A673 (cell line): ENCODE measurements at regions not wholly inside any gene's neighbourhood (a gene's known extent, or its start where the extent isn't known, plus 50 kb on each side); places are given as distances from the start of the nearest gene placed in this dataset.

Source experiments
- BruUV-seq: library from RNA; stranded (reverse); fragments of 400-500 nt; replicated peaks from 2 replicates; lab custom pipeline; 2021; lab: Mats Ljungman, UMichigan
- CTCF ChIA-PET: fragments of 300-600 bp; sonication (Branson Sonifier 250); formaldehyde crosslinking; loops from one replicate; lab custom pipeline; 2022; ENCODE audit warnings: antibody characterized with exemption; lab: Charles Lee
- POLR2A ChIA-PET: fragments of 300-600 bp; sonication (Branson Sonifier 250); formaldehyde crosslinking; loops from one replicate; lab custom pipeline; 2022; ENCODE audit warnings: antibody characterized with exemption; ENCODE audit not compliant: low non-redundant PET; lab: Charles Lee
- DNase-seq: peaks from one replicate; pipeline ENCODE4 v3.0.0-alpha.2; 2015; ENCODE audit warnings: low spot score
- H3K27ac ChIP-seq: fragments of 200-600 bp; sonication (generic); 2 replicates; pipeline ENCODE4 v1.5.1; 2016; ENCODE audit warnings: mixed run types, low read depth, mild to moderate bottlenecking, mixed read lengths, antibody characterized with exemption, low read length; ENCODE audit not compliant: poor library complexity, severe bottlenecking
- H3K27me3 ChIP-seq: fragments of 200-600 bp; sonication (generic); replicated peaks from 2 replicates; pipeline ENCODE4 v1.6.1; 2017; ENCODE audit warnings: mixed run types, low read depth, mild to moderate bottlenecking, mixed read lengths, antibody characterized with exemption, low read length; ENCODE audit not compliant: insufficient read depth, poor library complexity
- H3K36me3 ChIP-seq: fragments of 200-600 bp; sonication (generic); 2 replicates; pipeline ENCODE4 v1.6.1; 2016; ENCODE audit warnings: mixed run types, mild to moderate bottlenecking, mixed read lengths, antibody characterized with exemption, low read length; ENCODE audit not compliant: insufficient read depth, poor library complexity, severe bottlenecking
- H3K4me1 ChIP-seq: fragments of 200-600 bp; sonication (generic); 2 replicates; pipeline ENCODE4 v1.6.1; 2017; ENCODE audit warnings: mixed run types, mild to moderate bottlenecking, mixed read lengths, antibody characterized with exemption, low read length; ENCODE audit not compliant: insufficient read depth, poor library complexity, severe bottlenecking
- H3K4me3 ChIP-seq: fragments of 200-600 bp; sonication (generic); 2 replicates; pipeline ENCODE4 v1.5.1; 2016; ENCODE audit warnings: low read depth, mixed run types, mild to moderate bottlenecking, mixed read lengths, low read length; ENCODE audit not compliant: poor library complexity, severe bottlenecking
- H3K9me3 ChIP-seq: fragments of 200-600 bp; sonication (generic); 2 replicates; pipeline ENCODE4 v1.6.1; 2016; ENCODE audit warnings: mixed run types, low read depth, mild to moderate bottlenecking, mixed read lengths, antibody characterized with exemption, low read length; ENCODE audit not compliant: poor library complexity, severe bottlenecking
- EZH2 ChIP-seq: fragments of 200-600 bp; sonication (generic); IDR thresholded peaks from 2 replicates; pipeline ENCODE4 v1.6.1; 2017; ENCODE audit warnings: borderline replicate concordance, low read depth, mild to moderate bottlenecking, mixed read lengths, antibody characterized with exemption, low read length; ENCODE audit not compliant: poor library complexity, severe bottlenecking
- intact Hi-C: fragments of 100-400 bp; cut with micrococcal nuclease; formaldehyde crosslinking; loops from one replicate; pipeline ENCODE4 v1.10.0; 2022; ENCODE audit not compliant: unreplicated experiment
- TF ChIP-seq, protein P1 (sequence below): fragments of 300-800, 200-600 bp; sonication (generic); conservative IDR thresholded peaks from 2 replicates; pipeline ENCODE4 v1.5.1; 2017; ENCODE audit warnings: low read depth, mild to moderate bottlenecking, antibody characterized with exemption, low read length, moderate library complexity, mixed read lengths

DNA sequence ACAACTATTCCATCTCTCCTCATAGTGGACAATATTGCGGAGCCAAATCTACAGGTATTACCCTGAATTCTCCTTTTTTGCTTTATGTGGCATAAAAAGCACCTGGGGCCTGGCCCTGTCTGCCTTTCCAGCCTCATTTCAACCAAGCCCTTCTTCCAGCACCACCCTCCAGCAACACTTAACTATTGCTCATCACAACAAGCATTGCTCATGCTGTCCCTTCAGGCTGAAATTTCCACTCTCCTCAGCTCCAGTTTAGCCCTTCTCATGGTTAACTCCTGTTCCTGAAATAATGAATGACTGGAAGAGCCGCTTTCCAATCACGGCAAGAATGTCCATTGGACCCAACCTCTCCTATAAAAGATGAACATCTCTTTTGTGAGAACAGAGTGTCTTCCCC is 107.4 kb downstream of the P2RY1 start:
- CTCF ChIA-PET = no interaction called here
- Histone ChIP-seq H3K36me3 (no peaks in the 10 kb centered on the region), H3K9me3 (no peaks in the 10 kb centered on the region), H3K4me3 (no peak overlapping the region), H3K27ac (no peak overlapping the region), H3K27me3 (no peaks in the 10 kb centered on the region), H3K4me1 (peaks cover 4% of the 10 kb centered on the region)
- POLR2A ChIA-PET = no interaction called here
- intact Hi-C loops = no loop called here
- no peak for TF ChIP-seq EZH2
- TF ChIP-seq, protein P1, sequence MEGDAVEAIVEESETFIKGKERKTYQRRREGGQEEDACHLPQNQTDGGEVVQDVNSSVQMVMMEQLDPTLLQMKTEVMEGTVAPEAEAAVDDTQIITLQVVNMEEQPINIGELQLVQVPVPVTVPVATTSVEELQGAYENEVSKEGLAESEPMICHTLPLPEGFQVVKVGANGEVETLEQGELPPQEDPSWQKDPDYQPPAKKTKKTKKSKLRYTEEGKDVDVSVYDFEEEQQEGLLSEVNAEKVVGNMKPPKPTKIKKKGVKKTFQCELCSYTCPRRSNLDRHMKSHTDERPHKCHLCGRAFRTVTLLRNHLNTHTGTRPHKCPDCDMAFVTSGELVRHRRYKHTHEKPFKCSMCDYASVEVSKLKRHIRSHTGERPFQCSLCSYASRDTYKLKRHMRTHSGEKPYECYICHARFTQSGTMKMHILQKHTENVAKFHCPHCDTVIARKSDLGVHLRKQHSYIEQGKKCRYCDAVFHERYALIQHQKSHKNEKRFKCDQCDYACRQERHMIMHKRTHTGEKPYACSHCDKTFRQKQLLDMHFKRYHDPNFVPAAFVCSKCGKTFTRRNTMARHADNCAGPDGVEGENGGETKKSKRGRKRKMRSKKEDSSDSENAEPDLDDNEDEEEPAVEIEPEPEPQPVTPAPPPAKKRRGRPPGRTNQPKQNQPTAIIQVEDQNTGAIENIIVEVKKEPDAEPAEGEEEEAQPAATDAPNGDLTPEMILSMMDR = no peak
- DNase-seq = no peak
- BruUV-seq = no TSS peak

DNA sequence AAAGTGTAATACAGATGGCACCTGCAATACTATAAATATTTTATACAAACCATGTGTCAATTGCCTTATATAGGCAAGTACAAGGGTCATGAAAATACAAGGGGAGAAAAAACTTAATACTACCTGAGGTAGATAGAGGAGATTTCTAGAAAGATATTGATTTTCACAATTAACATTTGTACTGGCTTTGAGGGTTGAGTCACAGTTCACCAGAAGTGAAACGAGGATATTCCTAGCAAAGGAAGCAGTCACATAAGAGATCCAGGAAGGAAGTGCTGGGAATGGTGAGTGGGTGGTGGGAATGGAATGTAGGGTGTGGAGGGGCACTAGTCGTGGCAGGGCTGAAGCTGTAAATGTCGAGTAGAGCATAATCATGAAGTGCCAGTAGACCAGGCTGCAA is 108.7 kb downstream of the P2RY1 start:
- Histone ChIP-seq H3K4me1 (peaks cover 4% of the 10 kb centered on the region), H3K9me3 (no peaks in the 10 kb centered on the region), H3K4me3 (no peak overlapping the region), H3K27ac (no peak overlapping the region), H3K36me3 (no peaks in the 10 kb centered on the region), H3K27me3 (no peaks in the 10 kb centered on the region)
- CTCF ChIA-PET = no interaction called here
- no peak for TF ChIP-seq EZH2
- TF ChIP-seq, protein P1 = no peak
- DNase-seq = no peak
- POLR2A ChIA-PET = no interaction called here
- intact Hi-C loops = no loop called here
- no TSS peak for BruUV-seq

DNA sequence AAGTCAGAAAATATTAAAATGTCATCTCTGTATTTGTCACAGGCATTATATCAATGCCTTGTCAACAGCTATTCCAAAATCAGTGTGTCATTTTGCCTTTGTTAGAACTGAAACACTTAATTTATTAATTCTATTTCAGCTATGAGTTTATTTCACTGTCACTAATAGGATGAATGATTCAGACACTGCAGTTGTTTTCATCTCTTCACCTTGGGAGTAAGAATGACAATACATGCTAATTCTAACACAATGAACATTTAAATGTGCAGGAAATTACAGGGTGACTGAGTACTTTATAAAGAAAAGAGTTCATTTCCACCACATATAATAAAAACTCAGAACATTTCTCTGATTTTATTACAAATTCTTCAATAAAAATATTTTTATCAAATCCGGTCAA is 109.7 kb downstream of the P2RY1 start:
- TF ChIP-seq, protein P1 = no peak
- no peak for TF ChIP-seq EZH2
- POLR2A ChIA-PET = no interaction called here
- no peak for DNase-seq
- Histone ChIP-seq H3K4me3 (no peak overlapping the region), H3K9me3 (no peaks in the 10 kb centered on the region), H3K27ac (no peak overlapping the region), H3K36me3 (no peaks in the 10 kb centered on the region), H3K27me3 (no peaks in the 10 kb centered on the region), H3K4me1 (peaks cover 4% of the 10 kb centered on the region)
- no TSS peak for BruUV-seq
- CTCF ChIA-PET = no interaction called here
- intact Hi-C loops = no loop called here
